RWPE1 (cell line): ENCODE measurements at regions not wholly inside any gene's neighbourhood (a gene's known extent, or its start where the extent isn't known, plus 50 kb on each side); places are given as distances from the start of the nearest gene placed in this dataset.

Experiments
- CTCF ChIA-PET: fragments of 350-600 bp; sonication (Branson Sonifier 250); formaldehyde crosslinking; extraction: SDS; loops from one replicate; lab custom pipeline; 2021; lab: Yijun Ruan, JAX
- POLR2A ChIA-PET: fragments of 400-600 bp; formaldehyde crosslinking; extraction: SDS; loops from one replicate; lab custom pipeline; 2020; ENCODE audit warnings: antibody characterized with exemption; ENCODE audit not compliant: low non-redundant PET; lab: Yijun Ruan, JAX
- DNase-seq: peaks from one replicate; pipeline ENCODE4 v3.0.0; 2012; ENCODE audit warnings: low spot score
- H3K27ac ChIP-seq: fragments of 450-650 bp; 2 replicates; pipeline ENCODE4 v1.5.1; 2017
- CTCF ChIP-seq: fragments of 450-650 bp; conservative IDR thresholded peaks from 2 replicates; pipeline ENCODE4 v1.5.1; 2017; ENCODE audit warnings: low read depth, mild to moderate bottlenecking

- TF ChIP-seq CTCF: no peak
- POLR2A ChIA-PET: no interaction called here
- no peak overlapping the region for H3K27ac ChIP-seq
- CTCF ChIA-PET: no interaction called here
- DNase-seq: no peak
Measured at GRCh38 chr1:228930479-228930957, 195.2 kb downstream of the RHOU start.

GRCh38 chr1:228933753-228934152, 198.5 kb downstream of the RHOU start:
- no peak for TF ChIP-seq CTCF
- POLR2A ChIA-PET: no interaction called here
- CTCF ChIA-PET: interaction anchor here (0.6 kb wide), 1 partner anchor 188 kb away, joined by 3 read pairs; no protein-coding TSS in a partner anchor
- no peak for DNase-seq
- no peak overlapping the region for H3K27ac ChIP-seq

- ChIA-PET POLR2A (no interaction called here), CTCF (no interaction called here)
- no peak overlapping the region for H3K27ac ChIP-seq
- no peak for TF ChIP-seq CTCF
- no peak for DNase-seq
Measured at GRCh38 chr1:228935198-228935663, 200.0 kb downstream of the RHOU start.

GRCh38 chr1:228935855-228936727, 200.8 kb downstream of the RHOU start:
- no peak for TF ChIP-seq CTCF
- H3K27ac ChIP-seq: no peak overlapping the region
- CTCF ChIA-PET: interaction anchor here (0.6 to 0.7 kb wide), 3 partner anchors 20 to 1889 kb away, joined by 3 to 5 read pairs (median 4); no protein-coding TSS in a partner anchor
- no peak for DNase-seq
- POLR2A ChIA-PET: no interaction called here

GRCh38 chr1:228936881-228937280, 201.6 kb downstream of the RHOU start:
- CTCF ChIA-PET: interaction anchor here (0.6 to 0.7 kb wide), 2 partner anchors 273 to 1888 kb away, joined by 4 to 5 read pairs; no protein-coding TSS in a partner anchor
- no peak overlapping the region for H3K27ac ChIP-seq
- TF ChIP-seq CTCF: no peak
- POLR2A ChIA-PET: no interaction called here
- DNase-seq: no peak

GRCh38 chr1:228937351-228937750, 202.1 kb downstream of the RHOU start:
- no peak for TF ChIP-seq CTCF
- ChIA-PET POLR2A (no interaction called here), CTCF (no interaction called here)
- DNase-seq: no peak
- H3K27ac ChIP-seq: no peak overlapping the region
